ENCODE measurements at regions not wholly inside any gene's neighbourhood (a gene's known extent, or its start where the extent isn't known, plus 50 kb on each side); places are given as distances from the start of the nearest gene placed in this dataset.

DNA sequence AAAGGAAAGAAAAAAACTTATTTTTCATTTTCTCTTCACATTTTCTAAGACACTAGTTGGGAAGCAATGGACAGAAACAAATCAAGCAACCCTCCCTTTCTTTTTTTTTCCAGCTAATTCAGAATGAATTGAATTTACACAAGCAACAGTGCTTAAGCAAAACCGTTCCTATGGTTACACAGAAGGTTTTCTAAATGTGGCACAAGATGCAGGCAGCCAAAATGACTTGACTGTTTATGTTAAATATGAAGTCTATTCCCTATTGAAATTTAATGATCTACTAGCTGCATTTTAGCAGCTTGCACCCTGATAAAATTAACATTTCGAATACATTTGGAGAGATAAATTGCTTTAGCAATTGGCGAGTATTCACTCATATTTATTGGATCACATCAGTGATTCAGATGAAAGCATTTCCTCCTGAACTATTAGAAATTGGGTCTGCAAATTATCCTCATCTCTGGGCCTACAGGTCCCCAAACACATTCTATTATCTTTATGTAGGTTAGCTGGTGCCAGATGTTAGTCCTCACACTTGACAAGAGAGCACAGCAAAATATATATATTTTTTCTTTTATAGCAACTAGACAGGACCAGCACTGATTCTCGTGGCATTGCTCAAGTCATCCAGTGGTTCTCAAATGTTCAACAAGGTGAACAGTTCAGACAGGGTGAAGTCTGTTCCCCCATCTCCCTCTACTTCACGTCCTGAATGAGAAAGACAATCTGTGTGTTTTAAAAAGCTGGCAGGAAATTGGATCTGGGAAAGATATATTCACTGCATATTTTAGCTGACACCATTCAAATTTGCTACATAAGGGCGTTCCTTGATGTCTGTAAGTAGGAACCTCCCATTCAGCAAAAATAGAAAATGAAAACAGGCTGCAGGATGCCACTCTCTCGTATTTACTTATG, 463.6 kb upstream of the KCNMB2 start:
- DNase-seq (ENCODE audit: low read depth in 2 of 3, low spot score in 2 of 3) = no peak

DNA sequence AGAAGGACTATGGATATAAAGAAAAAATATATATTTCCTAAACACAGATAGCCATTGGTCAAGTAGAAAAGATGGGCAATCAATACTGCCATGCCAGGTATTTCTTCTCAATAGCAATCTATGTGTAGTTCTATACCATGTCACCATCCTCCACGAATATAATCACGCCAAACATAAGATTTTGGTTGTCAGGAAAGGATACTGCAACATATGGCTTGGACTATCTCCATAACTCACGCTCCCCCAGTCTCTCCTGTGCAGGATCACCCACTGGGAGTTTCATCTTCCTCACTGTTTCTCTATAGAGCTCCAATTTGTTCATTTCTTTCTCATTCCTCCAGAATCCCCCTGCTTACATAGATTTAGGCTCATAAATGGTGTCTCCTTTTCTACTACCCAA, 462.9 kb upstream of the KCNMB2 start:
- no peak for DNase-seq (ENCODE audit: low read depth in 2 of 3, low spot score in 2 of 3)

DNA sequence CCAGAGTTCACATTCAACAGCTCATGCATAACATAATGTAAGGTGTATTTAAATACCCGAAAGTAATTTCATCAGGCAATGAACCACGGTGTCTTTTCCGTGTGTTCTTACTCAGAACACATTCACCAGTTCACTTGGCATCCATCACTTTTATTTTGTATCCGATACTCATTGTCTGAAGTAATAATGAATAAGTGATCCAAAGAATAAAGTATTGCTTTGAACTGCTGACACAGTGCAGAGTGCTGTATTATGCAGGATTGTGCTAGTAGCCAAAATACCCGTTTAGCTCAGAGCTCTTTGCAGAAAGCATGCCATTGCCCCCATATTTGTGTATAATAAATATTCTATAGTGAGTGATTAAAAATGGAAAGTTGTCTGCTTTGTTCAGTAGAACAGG, 460.9 kb upstream of the KCNMB2 start:
- DNase-seq (ENCODE audit: low read depth in 2 of 3, low spot score in 2 of 3) = no peak

DNA sequence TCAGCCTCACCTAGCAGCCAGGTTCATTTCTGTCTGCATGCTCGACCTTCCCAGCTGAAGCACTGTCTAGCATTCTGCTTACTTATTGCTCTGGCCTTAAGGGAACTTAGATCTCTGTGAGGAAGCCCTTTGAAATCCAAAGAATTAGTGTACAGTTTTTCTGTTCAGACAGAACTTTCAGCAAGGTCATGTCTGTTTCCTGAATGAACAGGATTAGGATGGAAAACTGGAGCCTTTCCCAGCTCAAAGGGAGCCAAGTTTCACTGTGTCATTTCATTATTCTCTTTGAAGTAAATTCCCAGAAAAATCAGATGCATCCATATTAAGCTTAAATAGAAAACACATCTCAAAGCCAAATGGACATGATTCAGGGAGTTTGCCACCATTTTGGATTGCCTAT, 457.3 kb upstream of the KCNMB2 start:
- no peak for DNase-seq (ENCODE audit: low read depth in 2 of 3, low spot score in 2 of 3)

- no peak for DNase-seq (ENCODE audit: low read depth in 2 of 3, low spot score in 2 of 3)
Observed at GRCh38 chr3:178079966-178080365, 456.3 kb upstream of the KCNMB2 start.

DNA sequence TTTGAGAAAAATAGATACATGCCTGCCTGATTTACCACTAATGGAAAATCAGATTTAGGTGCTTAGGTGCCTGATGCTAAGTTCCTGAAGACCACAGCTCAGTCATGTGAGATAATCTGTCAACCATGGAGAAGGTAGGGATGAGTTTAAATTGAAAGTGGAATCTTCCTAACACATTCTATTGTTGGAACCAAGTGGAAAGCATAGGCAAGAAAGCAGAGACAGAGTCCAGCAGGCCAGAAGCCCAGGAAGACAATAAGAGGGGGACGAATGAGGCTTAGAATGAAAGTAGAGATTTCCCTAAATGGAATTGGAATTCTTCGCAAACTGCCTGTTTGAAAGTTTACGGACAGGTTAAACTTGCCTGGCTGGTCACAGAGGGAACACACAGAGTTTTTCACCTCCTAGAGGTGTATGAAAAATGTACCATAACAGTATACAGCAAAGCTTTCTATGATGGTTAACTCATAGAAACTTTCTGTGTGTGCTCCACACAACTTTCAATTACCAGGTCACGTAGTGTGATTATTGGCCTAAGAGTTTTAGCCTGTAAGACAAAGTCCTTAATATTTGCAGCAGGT, 453.8 kb upstream of the KCNMB2 start:
- DNase-seq (ENCODE audit: low read depth in 2 of 3, low spot score in 2 of 3) = no peak

DNA sequence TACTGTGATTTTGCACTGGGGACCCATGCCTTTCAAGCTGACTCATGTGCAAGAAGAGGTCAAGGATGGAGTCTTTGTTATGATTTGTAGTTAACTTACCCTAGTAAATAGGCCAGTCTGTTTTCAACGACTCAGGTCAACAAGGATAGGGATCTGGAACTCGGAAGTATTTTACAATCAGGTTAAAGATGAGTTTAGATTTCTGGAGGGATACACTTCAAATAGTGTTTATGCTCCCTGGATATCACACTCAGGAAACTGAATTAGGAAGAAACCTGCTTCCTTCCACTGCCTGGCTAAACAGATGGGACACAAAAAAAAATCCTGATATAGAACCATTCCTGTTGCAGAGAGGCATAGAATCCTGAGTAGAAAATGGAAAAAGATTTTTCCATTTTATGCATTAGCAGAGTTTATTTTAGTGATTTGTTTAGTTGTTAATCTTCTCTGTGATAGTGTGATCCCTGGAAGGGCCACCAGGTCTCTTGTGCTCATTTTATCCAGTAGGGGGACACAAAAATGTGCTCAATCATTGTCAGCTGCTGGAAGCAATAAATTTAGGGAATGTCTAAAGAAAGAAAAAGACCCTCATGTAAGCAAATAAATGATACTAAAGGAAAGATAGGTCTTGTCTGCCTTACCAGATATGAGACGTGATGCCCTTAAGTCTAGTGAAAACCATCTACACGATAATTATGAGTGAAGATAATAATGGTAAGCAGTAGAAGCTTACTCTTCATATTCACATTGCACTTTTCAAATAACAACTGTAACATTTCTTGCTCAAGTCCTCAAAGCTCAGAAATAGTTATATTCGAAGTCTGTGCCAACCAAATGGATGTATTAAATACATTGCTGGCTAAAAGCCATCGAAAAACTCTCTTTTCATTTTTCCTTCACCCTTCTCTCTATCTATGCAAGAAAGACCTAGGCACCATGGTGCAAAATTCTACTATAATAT, 452.1 kb upstream of the KCNMB2 start:
- DNase-seq (ENCODE audit: low read depth in 2 of 3, low spot score in 2 of 3) = no peak

- DNase-seq (ENCODE audit: low read depth in 2 of 3, low spot score in 2 of 3) = no peak
Observed at GRCh38 chr3:178084938-178085816, 451.1 kb upstream of the KCNMB2 start.

- no peak for DNase-seq (ENCODE audit: low read depth in 2 of 3, low spot score in 2 of 3)
Observed at GRCh38 chr3:178085817-178086123, 450.5 kb upstream of the KCNMB2 start.

GRCh38 chr3:178086144-178086825, 450.0 kb upstream of the KCNMB2 start:
- DNase-seq (ENCODE audit: low read depth in 2 of 3, low spot score in 2 of 3) = no peak

DNA sequence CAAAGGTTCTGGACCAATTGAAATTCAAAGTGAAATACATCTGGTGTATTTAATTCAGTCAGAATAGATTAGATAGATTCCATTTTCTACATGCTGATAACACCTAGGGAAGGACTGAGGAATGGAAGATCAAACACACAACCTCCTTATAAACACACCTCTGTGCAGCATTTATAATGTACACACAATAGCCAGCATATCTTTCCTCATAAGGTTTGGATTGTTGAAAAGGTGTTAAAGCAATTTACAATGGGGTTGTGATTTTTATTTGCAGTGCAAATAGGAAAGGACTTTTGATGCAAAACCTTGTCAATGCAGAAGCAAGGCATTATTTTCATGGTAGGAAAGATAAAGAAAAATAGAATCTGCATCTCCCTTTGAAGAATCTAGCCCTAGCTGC, 448.9 kb upstream of the KCNMB2 start:
- no peak for DNase-seq (ENCODE audit: low read depth in 2 of 3, low spot score in 2 of 3)

GRCh38 chr3:178088963-178089362, 447.3 kb upstream of the KCNMB2 start:
- DNase-seq (ENCODE audit: low read depth in 2 of 3, low spot score in 2 of 3) = no peak

DNA sequence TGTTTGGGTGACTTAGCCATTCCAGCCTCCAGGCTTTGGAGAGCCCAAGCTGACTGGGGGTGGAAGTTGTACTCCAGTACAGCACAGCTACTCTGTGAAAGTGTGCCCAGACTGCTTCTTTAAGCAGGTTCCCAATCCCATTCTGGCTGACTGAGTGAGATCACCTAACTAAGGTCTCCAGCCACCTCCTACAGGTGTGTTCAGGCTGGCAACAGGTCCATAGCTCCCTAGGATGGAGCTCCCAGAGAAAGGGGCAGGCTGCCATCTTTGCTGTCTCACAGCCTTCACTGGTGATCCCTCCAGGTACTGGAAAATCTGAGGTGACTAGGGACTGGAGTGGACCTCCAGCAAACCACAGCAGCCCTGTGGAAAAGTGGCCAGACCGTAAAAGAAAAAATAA, 445.3 kb upstream of the KCNMB2 start:
- no peak for DNase-seq (ENCODE audit: low read depth in 2 of 3, low spot score in 2 of 3)

- no peak for DNase-seq (ENCODE audit: low read depth in 2 of 3, low spot score in 2 of 3)
Observed at GRCh38 chr3:178095522-178095921, 440.7 kb upstream of the KCNMB2 start.

GRCh38 chr3:178096955-178097354, 439.3 kb upstream of the KCNMB2 start:
- no peak for DNase-seq (ENCODE audit: low read depth in 2 of 3, low spot score in 2 of 3)

DNA sequence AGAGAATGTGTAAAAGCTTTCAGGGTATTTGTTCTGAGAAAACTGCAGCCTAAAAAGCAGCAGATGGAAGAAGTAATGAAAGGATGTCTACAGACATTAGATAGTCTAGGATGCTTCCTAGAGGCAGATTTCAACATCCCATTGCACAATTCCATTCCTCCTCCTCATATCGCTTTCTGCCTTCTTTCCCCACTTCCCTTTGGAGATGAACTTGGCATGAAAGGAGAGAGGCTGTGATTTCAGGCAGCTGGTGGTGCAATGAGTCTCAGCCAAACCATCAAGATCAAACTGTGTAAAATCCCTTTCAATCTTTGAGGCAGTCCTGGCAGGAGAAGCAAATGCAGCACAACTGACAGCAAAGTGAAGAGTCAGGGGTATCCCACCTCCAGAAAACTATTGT, 438.7 kb upstream of the KCNMB2 start:
- no peak for DNase-seq (ENCODE audit: low read depth in 2 of 3, low spot score in 2 of 3)

DNA sequence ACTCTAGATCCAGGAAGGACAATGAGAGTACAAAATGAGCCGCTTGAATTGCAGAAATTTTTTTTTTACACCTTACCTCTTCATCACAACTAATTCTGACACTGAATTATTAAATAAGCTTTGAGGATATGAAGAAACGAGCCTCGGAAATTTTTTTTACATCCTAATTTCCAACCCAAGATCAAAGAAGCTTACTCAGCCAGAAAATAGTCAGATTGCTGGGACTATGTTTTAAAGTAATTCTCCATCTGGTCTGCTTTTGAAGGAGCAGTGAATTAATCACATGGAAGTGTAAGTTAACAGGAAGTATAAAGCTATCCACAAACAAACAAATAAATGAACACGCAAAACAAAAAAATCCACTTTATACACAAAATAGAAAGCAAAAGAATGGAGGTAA, 437.0 kb upstream of the KCNMB2 start:
- DNase-seq (ENCODE audit: low read depth in 2 of 3, low spot score in 2 of 3) = no peak

DNA sequence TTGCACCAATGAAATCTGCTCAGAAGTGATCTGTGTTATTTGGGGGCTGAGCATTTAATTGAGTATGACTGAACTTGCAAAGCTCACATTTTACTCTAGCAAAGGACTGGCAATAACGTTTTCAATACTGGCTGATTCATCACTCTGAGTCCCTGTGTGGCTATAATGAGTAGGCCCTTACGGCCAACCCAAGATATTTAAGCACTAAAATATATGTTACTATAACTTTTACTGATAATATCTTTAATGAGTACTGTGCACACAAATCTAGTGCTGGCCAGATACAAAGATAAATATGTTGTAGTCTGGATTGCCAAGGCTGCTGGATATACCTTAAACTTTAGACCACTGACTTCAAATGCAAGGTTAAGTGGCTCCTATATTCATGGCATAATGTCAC, 436.4 kb upstream of the KCNMB2 start:
- DNase-seq (ENCODE audit: low read depth in 2 of 3, low spot score in 2 of 3) = no peak

GRCh38 chr3:178100908-178101307, 435.3 kb upstream of the KCNMB2 start:
- DNase-seq (ENCODE audit: low read depth in 2 of 3, low spot score in 2 of 3) = no peak

- no peak for DNase-seq (ENCODE audit: low read depth in 2 of 3, low spot score in 2 of 3)
Observed at GRCh38 chr3:178103140-178103539, 433.1 kb upstream of the KCNMB2 start.

Data from activated CD8-positive, alpha-beta memory T cell treated with anti-CD3 and anti-CD28 coated beads for 48 hours (primary cell).